Stromal cell of bone marrow (primary cell): ENCODE measurements at regions not wholly inside any gene's neighbourhood (a gene's known extent, or its start where the extent isn't known, plus 50 kb on each side); places are given as distances from the start of the nearest gene placed in this dataset.
"Not testable (repeated sequence)": the region's sequence is repeated elsewhere in the genome, so short reads cannot be mapped to it uniquely, and the experiment has no call there.

ENCODE experiments used
- DNase-seq: peaks from one replicate; pipeline ENCODE4 v3.0.0-alpha.2; 2012; ENCODE audit warnings: low read depth

DNA sequence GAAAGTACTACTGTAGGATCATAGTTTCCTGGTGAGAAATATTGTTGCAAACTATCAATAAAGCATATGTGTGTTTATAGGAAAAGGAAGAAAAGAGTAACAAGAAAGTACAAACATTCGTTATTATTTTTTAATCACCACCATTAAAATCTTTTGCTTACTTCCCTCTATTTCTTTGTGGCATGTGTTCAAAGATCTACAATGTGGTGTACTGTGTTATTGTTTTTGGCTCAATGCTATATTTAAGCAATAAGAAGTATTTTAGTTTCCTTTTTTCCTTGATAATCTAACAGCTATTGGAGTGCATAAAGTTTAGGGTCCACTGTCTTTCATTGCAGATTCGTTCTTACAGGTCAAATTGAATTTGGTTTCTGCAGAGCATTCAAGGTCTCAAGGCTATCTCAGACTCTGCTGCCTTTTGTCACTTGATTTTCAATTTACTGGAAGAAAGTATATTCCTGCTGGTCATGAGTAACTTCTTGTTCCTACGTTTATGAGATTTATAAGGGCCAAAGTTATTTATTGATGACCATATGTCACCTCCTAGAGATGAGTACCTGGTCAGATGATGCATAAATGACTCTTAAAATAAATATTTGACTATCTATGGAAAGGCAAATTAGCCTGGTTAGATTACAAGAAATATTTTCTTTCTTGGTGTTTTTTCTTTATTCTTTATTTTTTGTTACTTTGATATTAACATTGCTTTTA, 323.0 kb downstream of the TMEM167A start:
- DNase-seq, result no peak

GRCh38 chr5:82753374-82753773, 323.8 kb downstream of the TMEM167A start:
- DNase-seq, result no peak

- DNase-seq, result no peak
These were observed 327.8 kb downstream of the TMEM167A start for GRCh38 chr5:82749461-82749820.

DNA sequence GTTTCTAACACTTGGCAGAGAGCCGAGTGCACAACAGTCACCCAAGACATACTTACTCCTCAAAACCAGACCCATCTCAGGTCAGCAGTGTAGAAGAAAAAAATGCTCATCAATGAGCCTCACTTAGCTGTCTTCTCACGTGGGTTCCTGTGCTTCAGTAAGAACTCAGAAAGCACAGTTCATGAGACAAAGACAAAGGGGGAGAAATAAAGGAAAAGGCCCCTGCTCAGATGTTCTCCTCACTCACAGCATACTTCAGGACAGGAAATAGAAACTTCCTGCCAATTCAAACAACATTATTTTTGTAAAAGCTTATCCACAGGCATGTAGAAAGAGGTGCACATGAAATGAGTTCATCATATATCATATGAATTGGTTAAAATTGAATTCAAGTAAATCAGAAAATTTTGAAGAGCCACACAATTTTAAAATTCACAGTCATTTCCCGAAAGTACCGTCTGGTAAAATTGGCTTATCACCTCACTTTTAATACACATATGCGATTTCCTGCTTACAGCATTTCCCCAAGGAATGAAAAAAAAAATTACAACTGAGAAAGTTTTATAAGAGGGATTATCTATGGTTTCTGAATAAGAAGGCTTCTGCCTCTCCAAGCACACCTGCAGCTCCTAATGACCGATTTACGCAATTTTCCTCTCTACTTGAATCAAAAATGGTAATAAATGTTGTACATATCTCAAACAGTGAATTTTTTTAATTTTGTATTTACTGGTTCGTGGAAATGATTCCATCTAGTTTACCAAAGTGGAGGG, 328.3 kb downstream of the TMEM167A start:
- no peak for DNase-seq

DNA sequence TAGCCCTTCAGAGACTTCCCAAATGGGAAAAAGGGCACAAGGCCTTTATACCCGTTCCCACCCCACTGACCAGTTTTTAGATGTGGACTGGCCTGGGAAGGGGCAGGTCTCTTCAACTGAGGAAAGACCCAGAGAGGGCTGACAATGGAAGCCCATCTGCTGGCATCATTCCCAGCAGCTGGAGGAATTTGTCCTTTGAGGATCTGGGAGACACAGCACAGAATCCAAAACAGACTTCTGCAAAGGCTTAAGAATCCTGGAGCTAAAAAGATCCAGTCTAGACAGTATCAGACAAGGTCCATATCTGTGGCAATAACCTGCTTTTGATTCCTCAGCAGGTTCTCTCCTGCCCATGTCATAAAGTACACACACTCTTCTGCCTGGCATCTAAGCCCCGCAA, 329.2 kb downstream of the TMEM167A start:
- no peak for DNase-seq

GRCh38 chr5:82745016-82745415, 332.2 kb downstream of the TMEM167A start:
- no peak for DNase-seq

- no peak for DNase-seq
These were observed 338.4 kb downstream of the TMEM167A start for GRCh38 chr5:82738681-82739269.

- no peak for DNase-seq
These were observed 341.9 kb downstream of the TMEM167A start for GRCh38 chr5:82735160-82735789.

GRCh38 chr5:82734347-82734746, 342.8 kb downstream of the TMEM167A start:
- DNase-seq, result no peak

GRCh38 chr5:82730913-82731312, 346.3 kb downstream of the TMEM167A start:
- DNase-seq, result no peak

DNA sequence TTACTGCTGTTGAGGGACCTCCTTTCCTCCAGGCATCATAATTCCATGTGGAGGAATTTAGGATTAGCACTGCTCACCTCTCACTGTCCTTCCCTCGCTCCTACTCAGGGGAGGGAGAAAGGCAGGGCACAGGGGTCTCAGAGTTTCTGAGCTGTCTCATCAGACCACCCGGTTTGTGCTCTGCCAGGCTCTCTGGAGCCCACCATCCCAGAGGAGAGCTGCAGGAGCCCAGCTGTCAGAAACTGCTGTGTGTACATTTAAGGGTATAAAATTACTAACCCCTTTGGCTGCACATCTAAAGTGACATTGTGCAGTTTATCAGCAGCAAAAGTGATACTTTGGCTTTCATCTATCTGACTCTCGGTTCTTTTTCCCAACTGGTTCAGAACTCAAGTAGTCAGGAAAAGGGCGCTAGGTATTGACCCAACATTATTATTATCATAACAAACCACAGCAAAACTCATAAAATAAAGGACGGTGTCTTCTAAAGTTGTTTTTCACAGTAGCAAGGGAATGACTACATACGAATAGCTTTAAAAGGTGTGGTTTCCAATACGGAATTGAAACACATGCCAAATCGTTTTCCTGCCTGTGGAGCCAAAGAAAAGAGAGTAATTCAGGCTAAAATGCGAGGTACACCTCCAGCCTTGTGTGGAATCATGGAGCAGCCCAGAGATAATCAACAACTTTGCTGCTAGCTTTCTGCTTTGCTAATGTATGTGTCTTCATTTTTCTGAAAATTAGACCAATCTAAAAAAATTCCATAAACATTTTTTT, 348.1 kb downstream of the TMEM167A start:
- DNase-seq, result no peak

DNA sequence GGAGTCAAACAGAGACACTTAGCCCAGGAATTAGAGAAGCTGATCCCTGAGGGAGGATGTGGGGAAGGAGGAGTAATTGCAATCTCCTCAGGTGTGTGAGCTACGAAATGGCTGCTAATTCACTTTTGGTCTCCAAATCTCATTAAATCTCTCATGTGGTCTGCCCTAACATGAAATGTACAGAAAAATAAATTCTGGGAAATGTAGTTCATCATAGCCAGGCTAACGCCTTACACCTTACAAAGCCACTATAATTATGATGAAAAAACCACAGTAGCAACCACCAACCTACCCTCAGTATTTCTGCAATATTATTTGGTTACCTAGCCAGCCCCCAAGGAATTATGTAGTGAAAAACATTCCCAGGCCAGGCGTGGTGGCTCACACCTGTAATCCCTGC, 354.0 kb downstream of the TMEM167A start:
- no peak for DNase-seq

- DNase-seq, result no peak
These were observed 356.1 kb downstream of the TMEM167A start for GRCh38 chr5:82721087-82721410.

- DNase-seq, result no peak
These were observed 356.7 kb downstream of the TMEM167A start for GRCh38 chr5:82720213-82721086.

DNA sequence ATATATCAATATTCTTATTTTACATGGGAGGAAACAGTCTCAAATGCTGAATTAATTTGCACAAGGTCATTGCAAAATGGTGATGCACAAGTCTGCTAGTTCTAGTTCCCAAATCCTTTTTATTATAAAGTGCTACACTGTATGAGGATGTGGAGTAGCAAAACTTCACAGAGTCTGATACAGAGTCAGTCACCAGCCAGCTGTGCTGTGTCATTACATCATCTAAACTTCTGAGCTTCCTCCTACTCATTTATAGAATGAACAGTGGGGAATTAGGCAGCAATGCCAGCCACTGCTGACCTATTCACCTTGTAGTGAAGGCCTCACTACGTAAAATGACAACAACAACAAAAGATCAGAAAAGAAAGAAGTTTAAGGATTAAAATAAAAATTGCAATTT, 357.8 kb downstream of the TMEM167A start:
- peak; percentile 1 for DNase-seq

DNA sequence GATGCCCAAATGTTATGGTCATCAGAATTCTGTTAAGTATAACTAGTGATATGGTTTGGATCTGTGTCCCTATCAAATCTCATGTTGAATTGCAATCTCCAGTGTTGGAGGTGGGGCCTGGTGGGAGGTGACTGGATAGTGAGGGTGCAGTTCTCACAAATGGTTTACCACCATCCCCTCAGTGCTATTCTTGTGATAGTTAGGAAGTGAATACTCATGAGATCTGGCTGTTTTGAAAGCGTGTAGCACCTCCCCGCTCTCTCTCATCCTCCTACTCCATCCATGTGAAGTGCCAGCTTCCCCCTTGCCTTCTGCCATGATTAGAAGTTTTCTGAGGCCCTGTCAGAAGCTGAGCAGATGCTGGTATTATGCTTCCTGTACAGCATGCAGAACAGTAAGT, 359.5 kb downstream of the TMEM167A start:
- no peak for DNase-seq

GRCh38 chr5:82714732-82715131, 362.5 kb downstream of the TMEM167A start:
- DNase-seq, result not testable (repeated sequence)

DNA sequence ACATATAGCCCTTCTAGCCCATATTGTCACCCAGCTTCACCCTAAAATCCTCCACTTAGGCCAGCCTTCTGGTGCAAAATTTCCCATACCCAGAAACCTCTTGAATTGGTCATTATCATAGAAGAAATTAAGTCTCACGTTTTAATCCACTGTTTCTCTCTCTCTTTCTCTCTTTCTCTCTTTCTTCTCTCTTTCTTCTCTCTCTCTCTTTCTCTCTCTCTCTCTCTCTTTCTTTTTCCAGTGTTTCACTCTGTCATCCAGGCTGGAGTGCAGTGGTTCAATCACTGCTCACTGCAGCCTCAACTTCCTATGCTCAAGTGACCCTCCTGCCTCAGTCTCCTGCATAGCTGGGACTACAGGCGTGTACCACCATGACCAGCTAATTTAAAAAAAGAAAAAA, 363.4 kb downstream of the TMEM167A start:
- DNase-seq, result no peak

GRCh38 chr5:82707741-82708140, 369.5 kb downstream of the TMEM167A start:
- DNase-seq, result no peak

DNA sequence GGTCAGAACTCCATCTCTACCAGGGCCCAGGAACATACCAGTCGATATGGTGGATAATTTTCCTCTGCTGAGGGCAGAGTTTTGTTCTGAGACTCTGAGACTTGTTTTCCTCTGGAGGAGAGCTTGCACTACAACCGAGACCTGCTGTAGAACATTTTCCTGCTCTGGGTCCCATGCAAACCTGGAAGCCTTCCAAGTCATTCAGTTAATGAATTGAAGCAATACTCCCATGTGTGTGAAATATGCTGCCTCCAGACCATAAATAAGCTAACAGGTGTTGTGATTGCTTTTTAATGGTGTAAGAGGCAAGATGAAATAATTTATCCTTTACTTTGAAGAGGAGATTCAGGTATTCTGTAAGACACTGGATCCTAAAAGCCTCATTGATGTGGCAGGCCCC, 372.8 kb downstream of the TMEM167A start:
- DNase-seq, result no peak

- no peak for DNase-seq
These were observed 375.1 kb downstream of the TMEM167A start for GRCh38 chr5:82702046-82702445.
